WTC11 (cell line): ENCODE measurements at regions not wholly inside any gene's neighbourhood (a gene's known extent, or its start where the extent isn't known, plus 50 kb on each side); places are given as distances from the start of the nearest gene placed in this dataset.

Experiments
- ATAC-seq: fragments of 200-7000 bp; cut with Tn5 transposase; 2 replicates; pipeline ENCODE4 v1.10.0; 2021; ENCODE audit warnings: mild to moderate bottlenecking, moderate library complexity
- CTCF ChIA-PET: fragments of 300-600 bp; sonication (Branson Sonifier 250); formaldehyde crosslinking; loops from one replicate; lab custom pipeline; 2021; ENCODE audit warnings: antibody characterized with exemption; lab: Charles Lee
- POLR2A ChIA-PET: fragments of 350-600 bp; sonication (Branson Sonifier 250); formaldehyde crosslinking; loops from one replicate; lab custom pipeline; 2021; ENCODE audit warnings: antibody characterized with exemption; lab: Charles Lee
- DNase-seq: peaks from one replicate; pipeline ENCODE4 v3.0.0; 2021; ENCODE audit warnings: low spot score
- H3K27ac Mint-ChIP-seq: 2 replicates; pipeline ENCODE4 v1.8.0; 2021; ENCODE audit warnings: mixed read lengths
- H3K27me3 Mint-ChIP-seq: 2 replicates; pipeline ENCODE4 v1.8.0; 2021; ENCODE audit warnings: low read depth, mild to moderate bottlenecking, moderate library complexity, mixed read lengths
- H3K36me3 Mint-ChIP-seq: 2 replicates; pipeline ENCODE4 v1.8.0; 2021; ENCODE audit warnings: mixed read lengths
- H3K4me1 Mint-ChIP-seq: 2 replicates; pipeline ENCODE4 v1.8.0; 2022; ENCODE audit warnings: mixed read lengths
- H3K4me3 Mint-ChIP-seq: 2 replicates; pipeline ENCODE4 v1.8.0; 2021; ENCODE audit warnings: mild to moderate bottlenecking, moderate library complexity, mixed read lengths
- H3K9me3 Mint-ChIP-seq: 2 replicates; pipeline ENCODE4 v1.8.0; 2021; ENCODE audit warnings: mixed read lengths
- CBFB ChIP-seq: sonication (generic); formaldehyde crosslinking; IDR thresholded peaks from 2 replicates; pipeline ENCODE4 v1.8.1; 2022; ENCODE audit warnings: mild to moderate bottlenecking, low read depth, missing genetic modification reagents
- CDX4 ChIP-seq: fragments of 250-450 bp; sonication (Bioruptor Pico); IDR thresholded peaks from 2 replicates; pipeline ENCODE4 v1.9.0; 2021; ENCODE audit warnings: moderate library complexity, mild to moderate bottlenecking, inconsistent platforms, borderline replicate concordance
- ESRRA ChIP-seq: sonication (generic); formaldehyde crosslinking; IDR thresholded peaks from 2 replicates; pipeline ENCODE4 v1.8.1; 2022; ENCODE audit warnings: mild to moderate bottlenecking, missing genetic modification reagents, borderline replicate concordance
- JAZF1 ChIP-seq: fragments of 250-450 bp; sonication (Bioruptor Pico); IDR thresholded peaks from 2 replicates; pipeline ENCODE4 v1.9.0; 2021; ENCODE audit warnings: moderate library complexity, mild to moderate bottlenecking, inconsistent platforms
- KAT7 ChIP-seq: sonication (generic); formaldehyde crosslinking; IDR thresholded peaks from 2 replicates; pipeline ENCODE4 v1.8.1; 2023; ENCODE audit warnings: missing genetic modification reagents, mild to moderate bottlenecking, borderline replicate concordance
- NFE2L1 ChIP-seq: sonication (generic); formaldehyde crosslinking; IDR thresholded peaks from 2 replicates; pipeline ENCODE4 v1.8.1; 2023; ENCODE audit warnings: missing genetic modification reagents
- PRRX2 ChIP-seq: fragments of 250-450 bp; sonication (Bioruptor Pico); IDR thresholded peaks from 2 replicates; pipeline ENCODE4 v1.8.0; 2021; ENCODE audit warnings: mild to moderate bottlenecking
- RORB ChIP-seq: fragments of 250-450 bp; sonication (Bioruptor Pico); IDR thresholded peaks from 2 replicates; pipeline ENCODE4 v1.9.0; 2021; ENCODE audit warnings: mild to moderate bottlenecking
- SMAD3 ChIP-seq: sonication (generic); formaldehyde crosslinking; IDR thresholded peaks from 2 replicates; pipeline ENCODE4 v1.8.0; 2022; ENCODE audit warnings: missing genetic modification reagents, mild to moderate bottlenecking, borderline replicate concordance
- SMAD4 ChIP-seq: sonication (generic); formaldehyde crosslinking; IDR thresholded peaks from 2 replicates; pipeline ENCODE4 v1.8.0; 2022; ENCODE audit warnings: mild to moderate bottlenecking, missing genetic modification reagents
- SP1 ChIP-seq: sonication (generic); formaldehyde crosslinking; conservative IDR thresholded peaks from 2 replicates; pipeline ENCODE4 v1.8.1; 2022; ENCODE audit warnings: missing genetic modification reagents
- TCF7 ChIP-seq: sonication (generic); formaldehyde crosslinking; IDR thresholded peaks from 2 replicates; pipeline ENCODE4 v1.8.0; 2022; ENCODE audit warnings: mild to moderate bottlenecking, low read depth, missing genetic modification reagents, moderate library complexity
- TEAD4 ChIP-seq: sonication (generic); formaldehyde crosslinking; IDR thresholded peaks from 2 replicates; pipeline ENCODE4 v1.8.0; 2022; ENCODE audit warnings: mild to moderate bottlenecking, missing genetic modification reagents
- ZNF121 ChIP-seq: sonication (generic); formaldehyde crosslinking; IDR thresholded peaks from 2 replicates; pipeline ENCODE4 v1.8.0; 2023; ENCODE audit warnings: missing genetic modification reagents
- ZNF396 ChIP-seq: fragments of 250-450 bp; sonication (Bioruptor Pico); IDR thresholded peaks from 2 replicates; pipeline ENCODE4 v1.8.0; 2021; ENCODE audit warnings: mild to moderate bottlenecking, moderate library complexity, borderline replicate concordance
- ZNF416 ChIP-seq: fragments of 250-450 bp; sonication (Bioruptor Pico); IDR thresholded peaks from 2 replicates; pipeline ENCODE4 v1.9.0; 2021; ENCODE audit warnings: mild to moderate bottlenecking, inconsistent platforms
- TF ChIP-seq, protein P1 (sequence below): sonication (generic); formaldehyde crosslinking; IDR thresholded peaks from 2 replicates; pipeline ENCODE4 v1.8.1; 2022; ENCODE audit warnings: mild to moderate bottlenecking, missing genetic modification reagents, moderate library complexity, borderline replicate concordance
- TF ChIP-seq, protein P2 (sequence below): sonication (generic); formaldehyde crosslinking; IDR thresholded peaks from 2 replicates; pipeline ENCODE4 v1.8.0; 2022; ENCODE audit warnings: mild to moderate bottlenecking, missing genetic modification reagents
- TF ChIP-seq, protein P3 (sequence below): sonication (generic); formaldehyde crosslinking; conservative IDR thresholded peaks from 2 replicates; pipeline ENCODE4 v1.8.1; 2022; ENCODE audit warnings: mild to moderate bottlenecking, missing genetic modification reagents
- TF ChIP-seq, protein P4 (sequence below): sonication (generic); formaldehyde crosslinking; IDR thresholded peaks from 2 replicates; pipeline ENCODE4 v1.8.1; 2022; ENCODE audit warnings: mild to moderate bottlenecking, moderate library complexity, missing genetic modification reagents
- TF ChIP-seq, protein P5 (sequence below): sonication (generic); formaldehyde crosslinking; IDR thresholded peaks from 2 replicates; pipeline ENCODE4 v1.8.1; 2023; ENCODE audit warnings: mild to moderate bottlenecking, moderate library complexity, missing genetic modification reagents

- POLR2A ChIA-PET: no interaction called here
- no peak overlapping the region for H3K4me3 Mint-ChIP-seq
- ATAC-seq (no peak), DNase-seq (no peak)
- CTCF ChIA-PET: no interaction called here
- H3K36me3 Mint-ChIP-seq: no peaks in the 10 kb centered on the region
- no peak for TF ChIP-seq TEAD4 (CRISPR knock-in tag)
- TF ChIP-seq ESRRA (CRISPR knock-in tag): no peak
- TF ChIP-seq, protein P1, sequence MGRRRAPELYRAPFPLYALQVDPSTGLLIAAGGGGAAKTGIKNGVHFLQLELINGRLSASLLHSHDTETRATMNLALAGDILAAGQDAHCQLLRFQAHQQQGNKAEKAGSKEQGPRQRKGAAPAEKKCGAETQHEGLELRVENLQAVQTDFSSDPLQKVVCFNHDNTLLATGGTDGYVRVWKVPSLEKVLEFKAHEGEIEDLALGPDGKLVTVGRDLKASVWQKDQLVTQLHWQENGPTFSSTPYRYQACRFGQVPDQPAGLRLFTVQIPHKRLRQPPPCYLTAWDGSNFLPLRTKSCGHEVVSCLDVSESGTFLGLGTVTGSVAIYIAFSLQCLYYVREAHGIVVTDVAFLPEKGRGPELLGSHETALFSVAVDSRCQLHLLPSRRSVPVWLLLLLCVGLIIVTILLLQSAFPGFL: no peak
- TF ChIP-seq ZNF416 (CRISPR knock-in tag): no peak
- no peak for TF ChIP-seq RORB (CRISPR knock-in tag)
- TF ChIP-seq SMAD4: no peak
- TF ChIP-seq ZNF396: no peak
- no peak for TF ChIP-seq NFE2L1 (CRISPR knock-in tag)
- TF ChIP-seq JAZF1 (CRISPR knock-in tag): no peak
- no peak for TF ChIP-seq SP1 (CRISPR knock-in tag)
- TF ChIP-seq KAT7: no peak
- TF ChIP-seq CBFB (CRISPR knock-in tag): no peak
- no peaks in the 10 kb centered on the region; the same call in none of the 2 replicates for H3K27me3 Mint-ChIP-seq
- H3K27ac Mint-ChIP-seq: no peak overlapping the region
- no peaks in the 10 kb centered on the region for H3K4me1 Mint-ChIP-seq
- H3K9me3 Mint-ChIP-seq: no peaks in the 10 kb centered on the region
These were observed 239.1 kb upstream of the AUTS2 start for GRCh38 chr7:69359003-69359700.

- no peak for DNase-seq
- no peak overlapping the region for H3K27ac Mint-ChIP-seq
- no peak overlapping the region for H3K4me3 Mint-ChIP-seq
- no peaks in the 10 kb centered on the region for H3K4me1 Mint-ChIP-seq
- TF ChIP-seq, protein P2, sequence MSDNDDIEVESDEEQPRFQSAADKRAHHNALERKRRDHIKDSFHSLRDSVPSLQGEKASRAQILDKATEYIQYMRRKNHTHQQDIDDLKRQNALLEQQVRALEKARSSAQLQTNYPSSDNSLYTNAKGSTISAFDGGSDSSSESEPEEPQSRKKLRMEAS: no peak
- no peak for TF ChIP-seq PRRX2 (CRISPR knock-in tag)
- TF ChIP-seq ESRRA (CRISPR knock-in tag): no peak
- TF ChIP-seq ZNF396: no peak
- TF ChIP-seq, protein P3, sequence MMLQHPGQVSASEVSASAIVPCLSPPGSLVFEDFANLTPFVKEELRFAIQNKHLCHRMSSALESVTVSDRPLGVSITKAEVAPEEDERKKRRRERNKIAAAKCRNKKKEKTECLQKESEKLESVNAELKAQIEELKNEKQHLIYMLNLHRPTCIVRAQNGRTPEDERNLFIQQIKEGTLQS (CRISPR knock-in tag): no peak
- TF ChIP-seq, protein P4, sequence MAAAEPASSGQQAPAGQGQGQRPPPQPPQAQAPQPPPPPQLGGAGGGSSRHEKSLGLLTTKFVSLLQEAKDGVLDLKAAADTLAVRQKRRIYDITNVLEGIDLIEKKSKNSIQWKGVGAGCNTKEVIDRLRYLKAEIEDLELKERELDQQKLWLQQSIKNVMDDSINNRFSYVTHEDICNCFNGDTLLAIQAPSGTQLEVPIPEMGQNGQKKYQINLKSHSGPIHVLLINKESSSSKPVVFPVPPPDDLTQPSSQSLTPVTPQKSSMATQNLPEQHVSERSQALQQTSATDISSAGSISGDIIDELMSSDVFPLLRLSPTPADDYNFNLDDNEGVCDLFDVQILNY (CRISPR knock-in tag): no peak
- TF ChIP-seq, protein P5, sequence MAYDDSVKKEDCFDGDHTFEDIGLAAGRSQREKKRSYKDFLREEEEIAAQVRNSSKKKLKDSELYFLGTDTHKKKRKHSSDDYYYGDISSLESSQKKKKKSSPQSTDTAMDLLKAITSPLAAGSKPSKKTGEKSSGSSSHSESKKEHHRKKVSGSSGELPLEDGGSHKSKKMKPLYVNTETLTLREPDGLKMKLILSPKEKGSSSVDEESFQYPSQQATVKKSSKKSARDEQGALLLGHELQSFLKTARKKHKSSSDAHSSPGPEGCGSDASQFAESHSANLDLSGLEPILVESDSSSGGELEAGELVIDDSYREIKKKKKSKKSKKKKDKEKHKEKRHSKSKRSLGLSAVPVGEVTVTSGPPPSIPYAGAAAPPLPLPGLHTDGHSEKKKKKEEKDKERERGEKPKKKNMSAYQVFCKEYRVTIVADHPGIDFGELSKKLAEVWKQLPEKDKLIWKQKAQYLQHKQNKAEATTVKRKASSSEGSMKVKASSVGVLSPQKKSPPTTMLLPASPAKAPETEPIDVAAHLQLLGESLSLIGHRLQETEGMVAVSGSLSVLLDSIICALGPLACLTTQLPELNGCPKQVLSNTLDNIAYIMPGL (CRISPR knock-in tag): no peak
- TF ChIP-seq ZNF121 (CRISPR knock-in tag): no peak
- no peak for TF ChIP-seq TEAD4 (CRISPR knock-in tag)
- TF ChIP-seq SP1 (CRISPR knock-in tag): no peak
- no peak for TF ChIP-seq CDX4 (CRISPR knock-in tag)
- no peak for TF ChIP-seq TCF7
- no peak for TF ChIP-seq SMAD3 (CRISPR knock-in tag)
- TF ChIP-seq, all 79 proteins: peak for 0
- Mint-ChIP-seq H3K27me3 (no peaks in the 10 kb centered on the region; the same call in none of the 2 replicates), H3K36me3 (no peaks in the 10 kb centered on the region), H3K9me3 (no peaks in the 10 kb centered on the region)
- ChIA-PET POLR2A (no interaction called here), CTCF (no interaction called here)
- ATAC-seq: no peak
These were observed 237.4 kb upstream of the AUTS2 start for GRCh38 chr7:69360913-69361312.
